Testis (tissue), 2 donors: ENCODE measurements at regions not wholly inside any gene's neighbourhood (a gene's known extent, or its start where the extent isn't known, plus 50 kb on each side); places are given as distances from the start of the nearest gene placed in this dataset.

Source experiments
- DNase-seq: peaks from one replicate; pipeline ENCODE4 v3.0.0-alpha.2; 2019
- H3K27ac ChIP-seq, 2 donors: fragments of 200-600 bp; sonication (generic); one replicate each; pipeline ENCODE4 v1.5.1; 2019
- H3K27me3 ChIP-seq: fragments of 200-600 bp; sonication (generic); one replicate; pipeline ENCODE4 v1.5.1; 2019
- H3K36me3 ChIP-seq: fragments of 200-600 bp; sonication (generic); one replicate; pipeline ENCODE4 v1.5.1; 2017; ENCODE audit warnings: low read depth; ENCODE audit errors: missing control alignments
- H3K4me1 ChIP-seq: fragments of 200-600 bp; sonication (generic); one replicate; pipeline ENCODE4 v1.5.1; 2019
- H3K4me3 ChIP-seq, 2 donors: fragments of 200-600 bp; sonication (generic); one replicate each; pipeline ENCODE4 v1.5.1; 2017 to 2019
- H3K9me3 ChIP-seq: fragments of 200-600 bp; sonication (generic); one replicate; pipeline ENCODE4 v1.5.1; 2017
- CTCF ChIP-seq, 3 experiments: fragments of 450-650 bp in 2 of 3; fragments of 200-600 bp in 1 of 3; sonication (generic) in 1 of 3; IDR thresholded peaks; one replicate each; pipeline ENCODE4 v1.5.1; 2016 to 2019; ENCODE audit warnings: antibody characterized with exemption in 3 of 3, mild to moderate bottlenecking in 2 of 3, moderate library complexity in 1 of 3
- POLR2A ChIP-seq: fragments of 450-650 bp; IDR thresholded peaks from one replicate; pipeline ENCODE4 v1.6.1; 2017; ENCODE audit warnings: antibody characterized with exemption, mild to moderate bottlenecking, moderate library complexity
- WGBS, 2 donors: methylation state at CpG; one replicate each; pipeline ENCODE4 v1.1.5; 2018; 5-methylcytosine and 5-hydroxymethylcytosine counted together
- intact Hi-C: fragments of 100-400 bp; cut with DNase I; formaldehyde crosslinking; loops from one replicate; pipeline ENCODE4 v1.15.1; 2023; ENCODE audit warnings: low total_unique reads

- 31 to 36% methylated on average over 3 of the region's 3 CpGs for WGBS, 2 donors
- intact Hi-C loops, result no loop called here
- Histone ChIP-seq H3K27ac (no peak overlapping the region), H3K27me3 (no peaks in the 10 kb centered on the region), H3K4me3 (no peak overlapping the region), H3K4me1 (no peaks in the 10 kb centered on the region), H3K36me3 (no peaks in the 10 kb centered on the region), H3K9me3 (no peaks in the 10 kb centered on the region)
- TF ChIP-seq POLR2A (no peak), CTCF (IDR thresholded peaks at IDR 0.05) (no peak)
- no peak for DNase-seq
Observed at GRCh38 chr2:58638256-58638805, 397.2 kb upstream of the FANCL start.

DNA sequence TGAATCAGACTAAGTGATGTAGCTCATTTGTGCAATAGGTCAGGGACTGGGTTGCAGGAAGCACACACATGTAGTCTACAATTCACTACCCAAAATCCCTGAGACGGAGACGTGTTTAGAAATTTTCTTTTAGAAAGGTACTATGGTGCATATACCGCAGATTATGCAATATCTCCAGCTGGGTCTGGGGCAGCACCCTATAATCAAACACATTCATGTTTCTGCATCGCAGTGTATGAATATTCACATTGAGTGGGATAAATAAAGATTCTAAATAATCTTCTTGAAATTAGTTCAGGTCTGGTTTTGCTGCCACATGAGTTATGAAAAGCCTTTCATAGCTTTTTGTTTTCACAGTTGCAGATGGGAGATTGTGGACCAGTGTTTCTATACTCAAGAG lies 395.7 kb upstream of the FANCL start:
- TF ChIP-seq CTCF (IDR thresholded peaks at IDR 0.05), result no peak
- TF ChIP-seq POLR2A, result no peak
- Histone ChIP-seq H3K4me3 (no peak overlapping the region), H3K4me1 (no peaks in the 10 kb centered on the region), H3K9me3 (no peaks in the 10 kb centered on the region), H3K36me3 (no peaks in the 10 kb centered on the region), H3K27ac (no peak overlapping the region), H3K27me3 (no peaks in the 10 kb centered on the region)
- intact Hi-C loops, result no loop called here
- no peak for DNase-seq
- WGBS, 2 donors, result 88 to 95% methylated on average over 4 of the region's 4 CpGs

DNA sequence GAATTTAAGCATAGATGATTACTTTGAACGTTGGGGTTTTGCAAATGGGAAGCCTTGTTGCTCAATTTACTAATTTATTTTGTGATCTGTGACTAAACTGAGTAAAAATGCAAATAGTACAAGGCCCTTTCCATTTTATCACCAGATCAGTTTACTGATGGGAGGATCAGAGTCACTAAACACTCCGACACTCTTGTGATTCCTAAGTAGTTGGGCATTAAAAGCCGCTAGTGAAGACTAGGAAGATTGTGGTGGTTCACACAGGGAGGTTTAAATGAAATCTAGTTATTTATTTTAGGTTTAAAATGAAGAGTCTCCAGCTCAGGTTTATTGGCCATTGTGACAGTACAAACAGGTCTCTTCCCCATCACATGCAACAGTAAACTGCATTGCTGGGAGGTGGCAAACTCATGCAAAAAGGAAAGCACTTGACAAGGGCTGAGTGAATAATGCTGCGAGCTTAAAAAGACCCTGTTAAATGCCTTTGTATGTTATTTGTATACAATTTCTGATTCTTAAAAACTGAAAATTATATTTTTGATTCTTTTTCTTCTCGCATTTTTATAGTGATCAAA lies 394.8 kb upstream of the FANCL start:
- DNase-seq, result no peak
- Histone ChIP-seq H3K27me3 (no peaks in the 10 kb centered on the region), H3K36me3 (no peaks in the 10 kb centered on the region), H3K9me3 (no peaks in the 10 kb centered on the region), H3K4me3 (no peak overlapping the region), H3K27ac (no peak overlapping the region), H3K4me1 (no peaks in the 10 kb centered on the region)
- intact Hi-C loops, result no loop called here
- WGBS, 2 donors, result 85 to 87% methylated on average over 5 of the region's 5 CpGs
- TF ChIP-seq CTCF (IDR thresholded peaks at IDR 0.05) (no peak), POLR2A (no peak)

GRCh38 chr2:58634653-58635370 lies 393.7 kb upstream of the FANCL start:
- no peak for DNase-seq
- H3K27ac ChIP-seq, result no peak overlapping the region
- no peak overlapping the region for H3K4me3 ChIP-seq
- no peaks in the 10 kb centered on the region for H3K4me1 ChIP-seq
- no peaks in the 10 kb centered on the region for H3K9me3 ChIP-seq
- WGBS, 2 donors, result 82 to 83% methylated on average over 4 of the region's 4 CpGs
- TF ChIP-seq POLR2A, result no peak
- no peak for TF ChIP-seq CTCF (IDR thresholded peaks at IDR 0.05)
- no peaks in the 10 kb centered on the region for H3K36me3 ChIP-seq
- no peaks in the 10 kb centered on the region for H3K27me3 ChIP-seq
- intact Hi-C loops, result no loop called here
